HG03045 (cell line): ENCODE measurements at regions not wholly inside any gene's neighbourhood (a gene's known extent, or its start where the extent isn't known, plus 50 kb on each side); places are given as distances from the start of the nearest gene placed in this dataset.

Experiments
- ATAC-seq: cut with Tn5 transposase; IDR thresholded peaks from one replicate; pipeline ENCODE4 v1.9.1; 2021; ENCODE audit warnings: mild to moderate bottlenecking, moderate library complexity; ENCODE audit not compliant: unreplicated experiment

DNA sequence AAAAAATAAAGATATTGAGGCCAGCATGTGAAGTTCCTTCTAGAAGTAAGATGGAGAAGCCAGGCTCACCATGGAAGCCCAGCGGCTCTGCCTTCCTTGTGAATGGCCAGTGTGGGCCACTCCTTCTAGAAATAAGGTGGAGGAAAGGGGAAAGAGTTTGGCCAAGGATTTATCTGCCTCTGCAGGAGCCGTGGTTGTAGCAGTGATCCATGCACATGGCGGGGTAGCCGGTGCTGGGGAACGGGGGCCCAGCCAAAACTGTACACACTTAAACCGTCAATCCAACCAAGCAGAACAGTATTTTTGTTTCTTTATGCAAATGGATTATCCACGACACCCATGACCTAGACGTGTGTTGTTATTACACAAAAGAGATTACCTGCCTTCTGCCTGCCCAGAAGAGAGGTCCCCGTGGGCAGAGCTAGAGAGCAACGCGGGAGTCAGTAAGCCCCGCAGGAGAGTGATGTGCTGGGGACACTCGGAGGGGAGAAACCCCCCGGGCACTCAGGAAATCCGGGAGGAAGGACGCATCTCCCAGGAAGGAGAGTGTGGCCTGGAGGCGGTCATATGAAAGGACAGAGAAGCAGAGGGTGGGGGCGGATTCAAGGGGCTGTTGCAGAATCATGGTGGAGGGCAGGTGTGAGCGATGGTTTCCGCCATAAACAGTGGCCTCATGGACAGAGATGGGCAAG is 218.4 kb upstream of the PPP2R2D start:
- no peak for ATAC-seq

DNA sequence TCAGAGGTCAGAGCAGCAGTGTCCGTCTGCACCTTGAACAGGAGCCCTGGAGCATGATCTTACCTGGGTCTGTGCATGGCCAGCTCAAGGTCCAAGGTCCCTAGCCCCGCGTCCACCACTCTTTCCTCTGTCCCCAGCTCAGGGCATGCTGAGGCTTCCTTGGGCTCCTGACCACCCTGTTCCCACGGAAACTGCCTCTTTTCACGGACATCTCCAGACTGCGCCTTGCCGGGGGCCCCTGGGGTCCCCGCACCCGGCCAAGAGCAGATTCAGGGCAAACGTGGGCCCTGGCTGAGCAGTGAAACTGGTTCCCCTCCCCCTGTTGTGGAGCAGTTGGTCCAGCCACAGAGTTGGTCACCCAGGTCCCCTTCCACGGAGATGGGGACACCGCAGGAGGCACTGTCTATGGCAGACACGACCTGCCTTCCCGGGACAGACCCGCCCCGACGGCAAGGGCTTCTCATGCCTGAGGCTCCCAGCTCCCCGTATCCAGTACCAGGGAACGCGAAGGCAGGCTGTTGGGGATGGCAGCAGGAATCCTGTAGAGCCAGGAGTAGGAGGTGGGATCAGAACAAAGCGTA is 217.4 kb upstream of the PPP2R2D start:
- ATAC-seq = no peak

DNA sequence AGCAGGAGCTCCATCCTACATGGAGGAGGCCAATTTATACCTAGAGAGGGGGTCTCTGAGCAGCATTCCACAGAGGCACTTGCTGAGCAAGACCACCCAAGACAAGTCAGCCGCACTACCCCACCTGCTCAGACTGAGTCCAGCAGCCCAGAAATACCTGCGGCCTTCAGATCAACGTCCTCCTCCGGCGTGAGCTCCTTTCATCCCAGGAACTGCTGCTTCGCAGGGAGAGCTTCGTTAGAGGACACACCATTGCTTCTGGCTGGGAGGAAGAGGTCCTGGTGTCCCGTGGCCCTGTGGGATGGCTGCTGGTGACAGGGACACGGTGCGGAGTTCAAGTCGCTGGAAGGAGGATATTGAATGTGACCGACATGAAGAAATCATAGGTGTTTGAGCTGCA is 216.9 kb upstream of the PPP2R2D start:
- no peak for ATAC-seq

DNA sequence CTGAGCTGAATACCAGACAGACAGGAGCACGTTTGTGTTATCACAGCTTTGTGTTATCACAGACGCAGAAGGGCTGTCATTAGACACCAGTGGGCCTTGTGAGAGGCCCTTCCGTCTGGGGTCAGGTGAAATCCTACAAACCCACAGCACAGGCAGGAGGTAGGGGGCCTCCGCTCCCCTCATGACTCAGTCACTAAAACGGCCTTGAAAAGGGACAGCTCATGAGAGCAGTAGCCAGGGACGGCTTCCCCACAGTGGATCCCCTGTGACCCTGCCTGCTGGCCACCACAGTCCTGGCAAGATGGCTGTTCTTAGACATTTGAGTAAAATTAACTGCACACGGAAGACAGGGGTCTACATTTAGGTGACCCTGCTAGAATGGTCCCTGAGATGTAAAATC is 215.8 kb upstream of the PPP2R2D start:
- no peak for ATAC-seq

DNA sequence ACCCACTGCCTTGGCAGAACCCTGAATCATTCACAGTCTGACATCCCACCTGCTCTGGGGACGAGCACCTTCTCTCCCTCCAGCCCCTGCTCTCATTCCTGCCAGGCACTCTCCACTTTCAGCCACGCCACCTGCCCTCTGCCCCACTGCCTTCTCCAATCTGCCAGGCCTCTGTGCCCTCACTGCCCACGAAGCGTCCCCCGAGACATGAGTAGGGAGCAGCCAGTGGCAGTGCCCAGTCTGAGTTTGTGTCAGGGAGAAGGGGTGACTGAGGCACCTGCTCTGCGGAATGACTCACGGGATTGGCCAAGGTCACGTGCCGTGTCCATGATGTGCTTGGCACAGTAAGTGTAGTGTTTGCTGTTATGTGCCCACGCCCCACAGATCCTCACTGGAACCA is 215.2 kb upstream of the PPP2R2D start:
- ATAC-seq = no peak

DNA sequence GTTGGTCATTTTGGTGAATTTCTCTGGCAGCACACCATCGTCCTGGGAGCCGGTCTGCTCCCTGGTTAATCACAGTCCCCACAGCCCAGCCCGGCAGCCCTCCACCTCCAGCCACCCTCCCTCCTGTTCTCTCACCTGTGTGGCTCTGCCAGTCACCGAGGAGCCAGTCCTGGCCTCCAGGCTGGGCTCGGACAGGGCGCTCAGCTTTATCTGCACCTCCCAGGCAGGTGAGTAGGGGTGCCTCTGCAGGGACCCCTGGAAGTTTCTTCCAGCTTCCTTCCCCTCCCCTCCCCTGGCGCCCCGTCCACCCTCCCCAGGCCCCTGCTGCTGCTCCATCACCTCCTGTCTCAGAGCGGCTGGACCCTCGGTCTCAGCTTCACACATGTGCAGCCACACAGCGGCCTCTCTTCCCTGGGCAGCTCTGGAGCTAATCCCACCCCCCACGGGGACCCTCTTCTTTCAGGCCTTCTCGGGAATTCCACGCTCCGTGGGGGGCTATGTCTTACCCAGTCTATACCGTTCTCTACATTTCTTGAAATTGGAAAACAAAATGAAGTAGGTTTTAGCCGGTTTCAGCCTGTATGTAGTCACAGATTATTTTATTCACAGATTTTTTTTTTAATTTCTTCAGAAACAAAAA is 213.9 kb upstream of the PPP2R2D start:
- ATAC-seq = no peak

DNA sequence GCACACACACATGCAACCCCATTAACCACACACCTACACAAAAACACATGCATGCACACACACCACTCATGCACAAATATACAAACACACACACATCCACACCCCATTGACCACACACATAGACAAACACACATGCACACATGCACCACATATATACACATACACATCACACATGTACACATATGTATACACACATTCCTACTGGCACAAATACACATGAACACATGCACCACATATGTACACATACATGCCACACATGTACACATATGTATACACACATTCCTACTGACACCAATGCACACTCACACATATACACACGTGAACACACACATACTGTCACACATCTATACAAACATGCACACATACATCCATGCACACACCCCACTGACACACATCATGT is 212.5 kb upstream of the PPP2R2D start:
- ATAC-seq = no peak

DNA sequence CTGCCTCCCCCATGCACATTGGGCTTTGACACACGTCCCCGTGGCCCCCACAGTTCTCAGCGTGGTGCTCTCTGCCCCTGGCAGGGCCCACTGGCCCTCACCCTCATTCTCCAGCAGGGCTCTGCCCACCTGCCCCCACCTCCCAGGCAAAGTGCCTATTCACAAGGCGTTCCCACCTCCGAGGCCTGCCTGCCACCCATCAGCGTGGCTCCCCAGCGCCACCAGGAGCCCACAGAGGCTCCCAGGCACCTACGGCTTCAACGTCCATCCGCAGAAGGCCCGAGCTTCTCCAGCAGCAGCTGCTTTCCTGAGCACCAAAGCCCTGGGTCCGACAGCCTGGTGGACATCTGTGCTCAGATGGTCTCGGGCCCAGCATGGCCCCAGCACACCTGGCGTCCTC is 211.8 kb upstream of the PPP2R2D start:
- no peak for ATAC-seq

DNA sequence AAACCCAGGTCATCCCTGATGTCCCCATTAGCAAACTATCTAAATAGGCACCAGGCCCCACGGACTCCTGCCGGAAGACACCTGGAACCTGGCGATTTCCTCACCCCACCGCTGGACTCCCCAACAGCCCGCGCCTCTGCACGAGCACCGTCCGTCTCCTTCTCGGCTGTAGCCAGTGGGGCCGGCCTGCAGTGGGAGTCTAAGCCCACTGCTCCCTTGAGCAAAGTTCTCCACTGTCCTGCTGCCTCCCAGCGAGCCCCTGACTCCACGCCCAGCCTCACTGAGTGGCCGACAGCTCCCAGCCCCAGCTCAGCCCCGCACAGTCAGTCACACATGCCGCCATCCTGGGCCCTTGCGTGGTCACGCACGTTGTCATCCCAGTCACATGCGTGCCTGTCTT is 211.3 kb upstream of the PPP2R2D start:
- no peak for ATAC-seq

DNA sequence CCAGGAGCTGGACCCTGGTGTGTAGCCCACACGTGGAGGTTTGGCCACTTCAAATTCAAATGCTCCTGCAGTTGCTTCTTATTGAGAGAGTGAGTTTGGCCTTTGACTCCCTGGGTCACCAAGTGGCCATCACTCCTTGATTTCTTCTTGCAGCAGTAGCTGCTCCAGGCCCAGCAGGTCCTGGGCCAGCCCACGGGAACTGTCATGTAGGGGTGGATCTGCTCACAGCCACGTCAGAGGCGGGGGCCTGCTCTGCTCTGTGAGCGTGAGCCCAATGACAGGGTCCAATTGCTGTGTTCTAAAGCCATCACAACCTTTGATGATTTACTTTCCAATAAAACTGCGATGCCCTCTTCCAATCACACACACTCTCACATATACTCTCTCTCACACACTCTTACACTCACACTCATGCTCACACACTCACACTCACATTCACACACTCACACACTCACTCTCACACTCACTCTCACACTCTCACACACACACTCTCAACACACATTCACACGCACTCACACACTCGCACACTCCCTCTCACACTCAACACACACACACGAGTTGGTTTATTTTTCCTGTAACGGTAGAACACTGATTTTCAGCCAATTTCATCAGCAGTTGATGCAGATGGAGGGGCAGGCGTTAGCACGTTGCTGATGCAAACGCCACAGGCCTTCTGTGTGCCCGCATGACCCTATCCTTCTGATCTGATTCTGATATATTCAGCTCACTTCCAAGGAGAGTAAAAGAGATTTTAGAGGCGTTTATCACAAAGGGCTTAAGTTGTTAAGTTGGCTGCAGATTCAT is 210.7 kb upstream of the PPP2R2D start:
- no peak for ATAC-seq

DNA sequence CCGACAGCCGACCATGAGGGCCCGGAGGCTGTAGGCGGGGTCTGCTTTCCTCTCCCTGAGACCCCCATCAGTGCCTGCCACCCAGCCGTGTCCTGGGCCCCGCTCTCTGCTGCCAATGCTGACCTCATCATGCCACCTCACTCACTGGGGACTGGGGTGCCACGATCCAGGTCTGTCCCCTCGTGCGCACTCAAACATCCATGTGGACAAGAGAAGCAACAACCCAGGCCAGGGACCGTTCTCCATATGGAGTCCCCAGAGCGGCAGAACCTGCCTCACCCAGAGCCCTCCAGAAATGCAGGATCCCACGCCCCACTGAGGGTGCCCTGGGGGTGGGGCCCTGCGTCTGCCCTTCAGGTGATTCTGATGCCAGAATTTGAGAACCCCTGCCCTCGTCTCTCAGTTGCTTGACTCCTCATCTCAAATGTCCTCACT is 210.0 kb upstream of the PPP2R2D start:
- no peak for ATAC-seq

DNA sequence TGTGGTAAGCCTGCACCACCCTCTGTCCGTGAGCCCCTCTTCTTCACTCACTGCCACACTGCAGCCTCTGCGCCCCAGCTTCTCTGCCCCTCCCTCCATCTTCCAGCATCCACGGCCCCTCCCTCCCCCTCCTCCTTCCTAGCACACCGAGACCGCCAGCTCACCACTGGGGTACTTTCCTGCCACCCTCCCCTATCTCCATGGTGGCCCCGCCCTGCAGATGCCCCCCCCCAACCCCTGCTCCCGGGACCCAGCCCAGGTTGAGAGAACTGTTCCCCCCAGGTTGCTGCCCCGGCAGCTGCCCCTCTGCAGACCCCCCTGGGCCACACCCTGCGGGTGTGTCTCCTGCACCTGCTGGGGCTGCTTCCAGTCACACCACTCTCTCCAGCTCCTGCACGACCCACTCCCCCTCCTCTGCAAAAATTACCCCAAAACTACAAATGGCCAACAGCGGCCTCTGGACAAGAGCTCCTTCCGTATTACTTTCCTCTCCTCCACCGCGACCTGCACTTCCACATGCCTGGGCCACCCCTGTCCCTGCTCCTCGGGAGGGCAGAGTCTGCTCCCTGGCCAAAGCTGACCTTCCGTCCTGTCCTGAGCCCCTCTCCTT is 209.2 kb upstream of the PPP2R2D start:
- ATAC-seq = no peak

DNA sequence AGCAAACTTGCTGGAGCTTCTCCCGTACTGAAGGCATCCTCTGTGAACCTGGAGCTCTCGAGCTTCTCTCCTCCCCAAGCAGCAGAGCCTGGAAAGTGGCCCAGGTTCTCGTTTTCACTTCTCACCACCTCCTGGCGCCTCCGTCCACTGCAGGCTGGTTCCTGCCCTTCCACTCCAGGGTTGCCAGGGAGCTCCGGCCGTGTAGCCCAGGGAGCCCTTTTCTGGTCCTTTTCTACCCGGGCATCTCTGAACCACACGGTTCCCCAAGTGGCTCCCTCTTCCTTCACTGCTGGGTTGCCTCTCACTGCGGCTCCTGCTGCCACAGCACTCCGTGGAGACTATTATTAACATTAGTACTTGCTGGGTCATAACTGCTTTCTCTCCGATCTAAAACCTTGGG is 208.6 kb upstream of the PPP2R2D start:
- ATAC-seq = no peak

DNA sequence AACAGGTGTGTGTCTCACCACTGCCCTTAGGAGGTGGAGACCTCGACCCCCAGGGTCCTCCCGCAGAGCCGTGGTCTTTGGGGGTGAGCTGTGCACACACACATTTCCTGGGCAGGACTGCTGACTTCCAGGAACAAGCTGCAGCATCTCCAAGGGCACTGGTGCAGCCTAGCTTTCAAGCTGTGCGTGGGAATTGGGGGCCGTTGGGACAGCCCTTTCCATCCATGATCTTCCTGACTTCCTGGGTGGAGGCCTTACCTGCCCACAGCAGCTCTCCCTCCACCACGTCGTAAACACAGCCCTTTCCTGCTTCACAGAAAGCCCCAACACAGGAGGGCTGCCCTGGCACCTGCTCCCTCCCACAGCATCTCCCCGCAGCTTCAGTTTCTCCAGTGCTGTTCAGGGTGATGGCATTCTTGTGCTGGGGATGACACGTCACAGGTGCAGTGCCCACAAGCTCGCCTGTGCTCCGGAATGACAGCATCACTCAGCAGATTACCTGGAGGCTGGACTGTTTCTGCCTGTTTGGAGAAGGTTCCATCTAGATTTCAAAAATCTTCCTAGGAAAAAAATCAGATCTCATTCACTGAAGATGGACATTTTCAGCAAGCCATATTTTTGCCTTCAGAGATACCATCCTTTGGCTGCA is 208.0 kb upstream of the PPP2R2D start:
- no peak for ATAC-seq

DNA sequence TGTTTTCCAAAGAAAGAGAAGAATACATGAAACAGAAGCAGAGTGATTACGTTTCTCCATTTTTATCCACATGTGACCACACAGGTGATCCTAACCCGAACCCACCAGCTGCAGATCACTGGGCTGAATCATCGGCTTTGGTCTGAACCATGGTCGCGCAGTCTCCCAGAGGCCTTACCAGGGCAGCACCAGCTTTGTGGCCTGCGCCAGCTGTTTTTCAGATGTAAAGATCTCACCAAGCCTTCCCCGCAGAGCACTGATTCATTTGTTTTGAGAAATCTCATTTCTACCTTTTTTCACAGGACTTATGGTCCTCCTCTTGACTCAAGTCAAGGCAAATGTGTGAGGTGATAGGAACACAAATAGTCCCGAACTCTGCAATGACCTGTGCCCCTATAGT is 207.0 kb upstream of the PPP2R2D start:
- no peak for ATAC-seq

DNA sequence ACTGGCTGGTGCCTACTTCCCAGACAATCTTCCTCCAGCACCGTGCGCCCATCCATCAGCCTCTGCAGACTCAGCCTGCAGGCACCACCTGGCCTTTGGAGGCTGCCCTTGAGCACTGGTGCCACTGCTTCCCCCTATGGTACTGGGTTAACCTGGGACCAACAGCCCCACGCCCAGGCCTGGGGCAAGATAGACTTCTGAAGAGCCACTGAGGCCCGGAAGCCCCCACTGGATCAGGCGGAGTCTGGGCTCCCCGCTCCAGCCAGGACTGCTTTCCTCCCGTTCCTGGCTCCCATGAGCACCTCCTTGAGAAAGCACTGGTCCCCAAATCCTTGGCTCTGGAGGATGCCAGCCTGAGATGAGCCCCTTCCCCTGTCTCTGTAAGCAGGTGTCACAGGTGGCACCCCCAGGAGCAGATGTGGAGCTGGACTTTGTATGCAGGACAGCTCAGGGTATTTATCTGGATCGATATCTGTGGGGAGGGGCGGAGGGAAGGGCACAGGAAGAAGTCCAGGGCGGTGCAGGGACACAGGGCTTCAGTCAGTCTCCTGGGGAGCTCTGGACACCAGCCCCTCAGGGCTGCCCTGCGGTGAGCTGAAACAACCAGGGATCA is 206.5 kb upstream of the PPP2R2D start:
- no peak for ATAC-seq

DNA sequence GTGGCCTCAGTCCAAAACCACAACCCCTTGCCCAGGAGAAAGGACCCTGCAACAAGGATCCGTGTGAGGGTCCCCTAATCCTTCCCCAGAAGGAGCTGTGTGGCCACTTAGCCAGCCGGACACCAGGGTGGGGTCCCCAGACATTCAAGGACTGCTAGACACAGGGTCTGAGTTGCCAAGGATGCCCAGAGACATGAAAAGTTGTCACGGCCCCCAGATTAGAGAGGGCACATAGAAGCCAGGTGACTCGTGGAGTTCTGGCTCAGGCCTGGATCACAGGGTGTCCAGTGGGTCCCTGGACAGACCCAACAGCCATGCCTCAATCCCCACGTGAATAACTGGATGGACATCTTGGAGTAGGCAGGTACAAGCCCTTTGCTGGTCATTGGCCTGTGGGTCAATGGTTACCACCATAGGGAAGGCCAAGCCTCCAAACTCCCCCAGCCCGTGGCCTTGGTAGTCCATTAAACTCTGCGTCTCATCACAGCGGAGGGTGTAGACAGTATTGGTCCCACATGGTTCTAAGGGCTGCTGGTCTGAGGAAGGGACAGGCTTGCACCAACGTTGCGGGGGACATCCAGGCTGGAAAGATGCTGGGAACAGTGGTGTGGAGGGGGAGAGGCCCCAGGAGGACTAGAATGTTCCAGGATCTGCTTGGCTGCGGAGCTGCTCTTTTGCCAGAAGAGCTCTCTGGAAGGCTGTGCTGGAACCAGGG is 205.9 kb upstream of the PPP2R2D start:
- no peak for ATAC-seq

DNA sequence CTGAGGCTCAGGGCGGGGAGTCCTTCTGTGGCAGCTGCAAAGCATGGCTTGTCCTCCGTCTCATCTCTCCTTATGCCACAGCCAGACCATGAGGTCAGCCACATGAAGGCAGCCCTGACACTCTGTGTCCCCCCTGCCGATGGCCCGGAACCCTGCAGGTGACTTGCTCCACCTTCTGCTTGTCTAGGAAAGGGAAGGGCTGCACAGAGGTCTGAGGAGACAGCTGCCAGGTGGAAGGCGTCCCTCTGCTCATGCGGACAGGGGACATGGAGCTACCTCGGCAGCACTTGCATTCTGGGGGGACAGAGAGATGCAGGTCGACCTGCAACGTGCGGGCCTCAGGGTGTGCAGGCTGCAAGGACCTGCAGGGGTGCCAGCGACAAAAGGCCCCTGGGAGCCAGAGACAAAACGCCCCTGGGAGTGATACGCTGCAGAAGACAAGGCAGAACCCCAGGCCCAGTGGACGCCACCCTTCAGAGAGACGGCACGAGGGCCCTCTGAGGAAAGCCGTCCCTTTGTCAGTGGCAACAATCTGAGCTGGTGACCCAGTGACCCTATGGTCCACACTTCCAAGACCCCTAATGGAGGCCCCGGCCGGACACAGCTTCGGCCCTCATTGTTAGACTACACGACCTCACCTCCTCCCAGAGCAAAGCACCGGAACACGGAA is 205.2 kb upstream of the PPP2R2D start:
- no peak for ATAC-seq

DNA sequence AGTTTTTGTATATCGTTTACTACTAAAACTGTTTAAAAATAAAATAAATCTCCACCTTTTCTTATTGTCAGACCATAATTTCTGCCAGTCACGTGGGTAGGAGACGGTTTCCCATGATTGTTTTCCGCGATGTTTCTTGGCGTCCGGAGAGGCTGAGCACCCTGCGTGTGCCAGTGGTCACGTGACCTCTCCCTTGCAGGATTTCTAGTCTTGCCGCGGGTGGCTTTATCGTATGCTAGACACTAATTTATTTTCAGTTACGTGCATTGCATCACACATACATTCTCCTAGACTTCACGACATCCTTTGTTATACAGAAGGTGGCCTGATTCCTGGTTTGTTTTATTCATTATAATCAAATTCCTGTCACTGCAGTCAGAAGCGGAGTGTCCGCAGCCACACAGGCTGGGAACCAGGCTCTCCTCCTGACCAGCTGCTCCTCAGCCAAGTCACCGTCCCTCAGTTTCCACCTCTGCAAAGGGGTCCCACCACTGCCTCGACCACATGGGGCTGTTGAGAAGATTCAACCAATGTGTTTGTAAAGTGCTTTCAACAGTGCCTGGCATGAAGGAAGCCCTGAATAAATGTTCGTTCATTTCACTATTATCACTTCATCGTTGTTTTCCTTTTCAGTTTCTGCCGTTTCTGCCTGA is 203.2 kb upstream of the PPP2R2D start:
- ATAC-seq = no peak
